ENCODE measurements at regions not wholly inside any gene's neighbourhood (a gene's known extent, or its start where the extent isn't known, plus 50 kb on each side); places are given as distances from the start of the nearest gene placed in this dataset.

DNA sequence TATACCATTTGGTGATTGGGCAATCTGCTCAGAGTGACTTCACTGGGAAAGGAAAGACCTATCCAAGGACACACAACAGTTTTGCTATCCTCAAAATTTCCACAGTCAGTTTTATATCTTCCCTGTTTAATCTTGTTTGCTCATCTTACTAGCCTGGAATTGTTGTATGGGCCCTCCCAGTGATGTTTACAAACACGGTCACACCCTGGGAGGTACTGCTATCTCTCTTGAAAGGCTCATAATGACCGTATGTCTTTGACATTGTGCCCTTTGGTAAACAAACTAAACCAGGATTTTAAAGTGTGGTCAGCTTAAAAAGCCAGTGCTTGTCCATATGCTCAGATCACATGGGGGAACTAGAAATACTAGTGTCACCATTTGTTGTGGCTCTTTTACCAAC is 277.0 kb downstream of the CDH2 start:
- Mint-ChIP-seq H3K4me3 (no peak overlapping the region), H3K27ac (no peak overlapping the region), H3K4me1 (peaks cover 6% of the 10 kb centered on the region), H3K9me3 (peaks cover 16% of the 10 kb centered on the region), H3K27me3 (ENCODE audit: low read depth) (no peaks in the 10 kb centered on the region), H3K36me3 (peaks cover 3% of the 10 kb centered on the region)
- TF ChIP-seq, protein P1, sequence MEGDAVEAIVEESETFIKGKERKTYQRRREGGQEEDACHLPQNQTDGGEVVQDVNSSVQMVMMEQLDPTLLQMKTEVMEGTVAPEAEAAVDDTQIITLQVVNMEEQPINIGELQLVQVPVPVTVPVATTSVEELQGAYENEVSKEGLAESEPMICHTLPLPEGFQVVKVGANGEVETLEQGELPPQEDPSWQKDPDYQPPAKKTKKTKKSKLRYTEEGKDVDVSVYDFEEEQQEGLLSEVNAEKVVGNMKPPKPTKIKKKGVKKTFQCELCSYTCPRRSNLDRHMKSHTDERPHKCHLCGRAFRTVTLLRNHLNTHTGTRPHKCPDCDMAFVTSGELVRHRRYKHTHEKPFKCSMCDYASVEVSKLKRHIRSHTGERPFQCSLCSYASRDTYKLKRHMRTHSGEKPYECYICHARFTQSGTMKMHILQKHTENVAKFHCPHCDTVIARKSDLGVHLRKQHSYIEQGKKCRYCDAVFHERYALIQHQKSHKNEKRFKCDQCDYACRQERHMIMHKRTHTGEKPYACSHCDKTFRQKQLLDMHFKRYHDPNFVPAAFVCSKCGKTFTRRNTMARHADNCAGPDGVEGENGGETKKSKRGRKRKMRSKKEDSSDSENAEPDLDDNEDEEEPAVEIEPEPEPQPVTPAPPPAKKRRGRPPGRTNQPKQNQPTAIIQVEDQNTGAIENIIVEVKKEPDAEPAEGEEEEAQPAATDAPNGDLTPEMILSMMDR (IDR thresholded peaks at IDR 0.05; ENCODE audit: unreplicated experiment), result no peak
- no peak for DNase-seq (ENCODE audit: low spot score in 2 of 2, unreplicated experiment in 2 of 2)

DNA sequence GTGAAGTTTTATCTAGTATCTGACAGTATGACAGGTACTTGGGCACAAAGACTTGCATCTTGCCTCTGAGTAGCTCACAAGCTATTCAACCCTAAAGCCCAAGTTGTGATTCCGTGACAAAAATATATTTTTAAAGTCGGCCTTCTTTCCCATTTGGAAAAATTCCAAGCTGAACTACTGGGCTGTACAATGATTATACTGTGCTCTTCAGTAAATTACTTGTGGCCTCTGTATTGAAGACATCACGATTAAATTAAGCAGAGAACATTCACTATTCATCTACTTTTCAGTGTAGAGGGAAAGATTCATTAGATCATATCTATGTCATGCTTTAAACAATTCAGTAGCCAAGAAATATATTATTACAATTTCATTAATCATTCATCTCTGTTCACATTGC is 282.2 kb downstream of the CDH2 start:
- no peak overlapping the region for H3K4me3 Mint-ChIP-seq
- H3K36me3 Mint-ChIP-seq, result peaks cover 3% of the 10 kb centered on the region
- no peaks in the 10 kb centered on the region for H3K27me3 Mint-ChIP-seq (ENCODE audit: low read depth)
- DNase-seq (ENCODE audit: low spot score in 2 of 2, unreplicated experiment in 2 of 2), result no peak
- no peak overlapping the region for H3K27ac Mint-ChIP-seq
- TF ChIP-seq, protein P1 (IDR thresholded peaks at IDR 0.05; ENCODE audit: unreplicated experiment), result no peak
- no peaks in the 10 kb centered on the region for H3K4me1 Mint-ChIP-seq
- peaks cover 16% of the 10 kb centered on the region for H3K9me3 Mint-ChIP-seq

DNA sequence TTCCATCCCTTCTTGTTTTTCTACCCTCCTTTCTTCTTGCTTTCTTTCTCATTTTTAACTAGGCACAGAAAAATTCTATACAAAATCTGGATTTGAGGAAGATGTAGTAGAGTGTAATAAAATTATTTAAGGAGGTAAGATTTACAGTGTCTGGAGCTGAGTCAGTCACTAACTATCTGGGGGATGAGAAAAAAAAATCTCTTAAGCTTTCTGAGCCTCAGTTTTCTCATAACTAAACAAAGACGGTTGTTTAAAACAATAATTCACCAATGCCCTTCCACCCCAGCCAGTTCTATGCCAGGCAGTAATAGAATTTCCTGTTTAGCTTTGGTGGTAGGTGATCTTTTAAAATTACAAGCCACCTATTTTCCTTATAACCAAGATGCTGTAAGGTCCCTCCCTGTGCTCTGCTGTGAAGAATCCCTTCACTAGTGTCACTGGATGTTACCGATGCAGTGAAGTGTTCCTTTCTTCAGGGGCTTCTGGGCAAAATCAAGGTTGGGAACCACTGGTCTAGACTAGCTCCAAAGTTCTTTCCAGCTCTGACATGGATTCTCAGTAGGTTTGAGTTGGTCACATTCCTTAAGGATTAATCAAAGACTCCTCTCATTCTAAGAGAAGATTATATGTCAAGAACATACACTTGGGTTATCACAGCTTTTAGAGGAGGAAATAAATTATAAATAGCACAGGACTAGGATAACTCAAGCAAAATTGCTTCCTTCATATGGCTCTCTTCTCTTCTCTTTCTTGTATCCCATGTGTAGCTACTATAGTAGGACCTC is 289.0 kb downstream of the CDH2 start:
- Mint-ChIP-seq H3K4me1 (no peaks in the 10 kb centered on the region), H3K36me3 (peaks cover 3% of the 10 kb centered on the region), H3K9me3 (peaks cover 16% of the 10 kb centered on the region), H3K27ac (no peak overlapping the region), H3K4me3 (no peak overlapping the region), H3K27me3 (ENCODE audit: low read depth) (no peaks in the 10 kb centered on the region)
- no peak for DNase-seq (ENCODE audit: low spot score in 2 of 2, unreplicated experiment in 2 of 2)
- TF ChIP-seq, protein P1 (IDR thresholded peaks at IDR 0.05; ENCODE audit: unreplicated experiment), result no peak

DNA sequence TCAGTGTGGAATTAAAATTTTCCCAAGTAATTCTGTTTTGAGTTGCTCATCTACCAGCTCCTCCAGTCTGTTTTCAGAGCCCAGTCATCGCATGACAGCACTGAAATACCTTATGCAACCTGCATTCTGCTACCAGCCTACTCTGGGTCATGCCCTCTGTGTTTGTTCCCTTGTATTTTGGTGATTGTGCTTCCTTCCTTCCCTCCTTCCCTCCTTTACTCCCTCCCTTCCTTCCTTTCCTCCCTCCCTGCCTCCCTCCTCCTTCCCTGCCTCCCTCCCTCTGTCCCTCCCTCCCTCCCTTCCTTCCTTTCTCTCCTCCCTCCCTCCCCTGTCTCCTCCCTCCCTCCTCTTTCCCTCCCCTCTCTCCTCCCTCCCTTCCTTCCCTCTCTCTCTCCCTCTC is 289.6 kb downstream of the CDH2 start:
- no peak overlapping the region for H3K27ac Mint-ChIP-seq
- TF ChIP-seq, protein P1 (IDR thresholded peaks at IDR 0.05; ENCODE audit: unreplicated experiment), result no peak
- H3K4me1 Mint-ChIP-seq, result no peaks in the 10 kb centered on the region
- H3K9me3 Mint-ChIP-seq, result peaks cover 10% of the 10 kb centered on the region
- no peak for DNase-seq (ENCODE audit: low spot score in 2 of 2, unreplicated experiment in 2 of 2)
- H3K4me3 Mint-ChIP-seq, result no peak overlapping the region
- no peaks in the 10 kb centered on the region for H3K27me3 Mint-ChIP-seq (ENCODE audit: low read depth)
- H3K36me3 Mint-ChIP-seq, result peaks cover 3% of the 10 kb centered on the region

DNA sequence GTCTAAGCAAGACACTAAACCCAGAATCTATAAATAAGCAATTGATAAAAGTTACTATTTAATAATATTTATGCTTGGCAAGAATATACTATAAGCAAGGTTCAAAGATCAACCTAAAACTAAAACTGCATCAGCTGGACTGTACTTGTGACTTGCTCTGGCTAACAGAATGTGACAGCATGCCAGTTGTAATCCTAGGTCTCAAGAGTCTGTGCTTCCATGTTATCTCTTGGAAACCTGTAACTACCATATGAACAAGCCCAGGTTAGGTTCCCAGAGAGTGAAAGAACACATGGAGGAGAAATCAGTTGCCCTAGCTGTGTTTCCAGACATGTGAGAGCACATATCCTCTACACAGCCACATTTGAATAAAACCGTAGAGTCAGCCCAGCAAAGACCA is 297.4 kb downstream of the CDH2 start:
- Mint-ChIP-seq H3K36me3 (no peaks in the 10 kb centered on the region), H3K9me3 (no peaks in the 10 kb centered on the region), H3K27ac (no peak overlapping the region), H3K4me1 (no peaks in the 10 kb centered on the region), H3K4me3 (no peak overlapping the region), H3K27me3 (ENCODE audit: low read depth) (no peaks in the 10 kb centered on the region)
- TF ChIP-seq, protein P1 (IDR thresholded peaks at IDR 0.05; ENCODE audit: unreplicated experiment), result no peak
- DNase-seq (ENCODE audit: low spot score in 2 of 2, unreplicated experiment in 2 of 2), result no peak

Measured in mesothelial cell of epicardium (in vitro differentiated cells).